ENCODE measurements at regions not wholly inside any gene's neighbourhood (a gene's known extent, or its start where the extent isn't known, plus 50 kb on each side); places are given as distances from the start of the nearest gene placed in this dataset.

- TF ChIP-seq CTCF (IDR thresholded peaks at IDR 0.05; ENCODE audit: low read depth, low read length) (no peak), EZH2phosphoT487 (IDR thresholded peaks at IDR 0.05; ENCODE audit: low read depth) (no peak)
These were observed 75.6 kb upstream of the RTL1 start for GRCh38 chr14:100979079-100979478.

All from OCI-LY3 (cell line).